HK-2 (cell line): ENCODE measurements at regions not wholly inside any gene's neighbourhood (a gene's known extent, or its start where the extent isn't known, plus 50 kb on each side); places are given as distances from the start of the nearest gene placed in this dataset.

Experiments
- DNase-seq: peaks from one replicate; pipeline ENCODE4 v3.0.0-alpha.2; 2018; ENCODE audit not compliant: unreplicated experiment

- DNase-seq = no peak
Measured at GRCh38 chr21:32216293-32216692, 62.6 kb downstream of the MIS18A start.

- no peak for DNase-seq
Measured at GRCh38 chr21:32215306-32215685, 63.6 kb downstream of the MIS18A start.

GRCh38 chr21:32214654-32215305 lies 64.1 kb downstream of the MIS18A start:
- no peak for DNase-seq

DNA sequence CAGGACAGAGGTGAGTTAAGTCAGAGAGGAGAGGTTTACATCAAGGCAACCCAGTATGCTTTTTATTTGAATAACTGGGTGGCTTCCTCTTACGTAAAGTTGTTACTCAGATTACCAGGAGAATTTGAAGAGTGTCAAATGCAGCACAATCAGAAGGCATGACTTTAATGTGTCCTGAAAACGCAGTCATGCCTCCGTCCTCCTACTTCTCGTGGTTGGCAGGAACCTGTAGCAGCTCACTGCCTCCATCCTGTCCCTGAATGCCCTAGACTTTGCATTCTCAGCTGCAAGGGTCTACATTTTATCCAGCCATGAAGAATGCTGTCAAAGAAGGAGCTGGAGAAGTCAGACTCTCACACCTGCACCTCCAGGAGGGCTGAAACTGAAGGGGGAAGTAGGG lies 66.7 kb downstream of the MIS18A start:
- DNase-seq = no peak

- DNase-seq = no peak
Measured at GRCh38 chr21:32211306-32211705, 67.5 kb downstream of the MIS18A start.

GRCh38 chr21:32209580-32209979 lies 69.3 kb downstream of the MIS18A start:
- DNase-seq = no peak

GRCh38 chr21:32207406-32207716 lies 71.5 kb downstream of the MIS18A start:
- no peak for DNase-seq

DNA sequence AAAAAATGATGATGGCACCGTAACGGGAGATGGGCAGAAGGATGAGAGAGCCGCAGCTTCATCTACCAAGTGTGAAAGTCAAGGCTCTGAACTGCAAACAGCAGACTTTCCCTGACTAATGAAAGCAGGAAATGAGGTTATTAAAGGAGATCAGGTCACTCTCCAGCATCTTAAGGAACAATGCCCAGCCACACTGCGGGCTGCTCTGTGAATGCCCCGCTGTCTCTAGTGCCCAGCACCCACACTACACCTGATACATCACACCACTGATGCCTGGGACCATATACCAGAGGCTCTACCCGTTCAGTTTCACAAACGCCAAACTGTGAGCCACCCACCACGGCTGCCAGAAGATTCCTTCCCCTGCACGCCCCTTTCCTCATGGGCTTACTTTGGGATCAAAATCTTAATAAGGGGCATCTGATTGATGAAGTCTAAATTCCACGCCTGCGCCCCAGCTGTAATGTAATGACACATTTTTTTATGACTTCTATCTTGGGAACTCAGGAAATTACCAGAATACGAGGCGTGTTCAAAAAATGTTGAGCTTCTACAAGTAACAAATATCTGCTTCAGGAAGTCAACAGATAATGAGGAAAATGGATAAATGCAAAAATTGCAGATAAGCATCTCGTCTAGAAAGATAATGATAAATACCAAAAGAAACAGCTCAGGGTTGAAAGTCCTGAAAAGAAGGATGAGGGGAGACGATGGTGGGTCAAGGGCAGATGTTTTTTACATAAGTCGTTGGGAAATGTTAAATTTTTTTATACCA lies 72.0 kb downstream of the MIS18A start:
- DNase-seq = no peak

GRCh38 chr21:32203877-32204480 lies 74.9 kb downstream of the MIS18A start:
- no peak for DNase-seq

DNA sequence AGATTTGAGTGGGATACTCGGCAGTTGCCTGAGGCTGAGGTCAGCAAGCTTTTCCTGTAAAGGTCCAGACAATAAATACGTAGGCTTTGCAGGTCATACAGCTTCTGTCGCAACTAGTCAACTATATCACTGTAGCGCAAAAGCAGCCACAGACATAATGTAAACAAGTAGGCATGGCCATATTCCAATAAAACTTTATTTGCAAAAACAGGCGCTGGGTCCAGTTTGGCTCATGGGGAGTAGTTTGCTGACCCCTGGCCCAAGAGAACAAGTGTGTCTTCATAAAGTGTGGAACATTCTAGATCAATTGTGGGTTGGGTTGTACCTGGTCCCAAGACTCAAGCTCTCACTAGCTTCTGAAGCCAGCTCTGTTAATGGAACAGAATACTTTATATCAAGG lies 78.8 kb downstream of the MIS18A start:
- DNase-seq = no peak

DNA sequence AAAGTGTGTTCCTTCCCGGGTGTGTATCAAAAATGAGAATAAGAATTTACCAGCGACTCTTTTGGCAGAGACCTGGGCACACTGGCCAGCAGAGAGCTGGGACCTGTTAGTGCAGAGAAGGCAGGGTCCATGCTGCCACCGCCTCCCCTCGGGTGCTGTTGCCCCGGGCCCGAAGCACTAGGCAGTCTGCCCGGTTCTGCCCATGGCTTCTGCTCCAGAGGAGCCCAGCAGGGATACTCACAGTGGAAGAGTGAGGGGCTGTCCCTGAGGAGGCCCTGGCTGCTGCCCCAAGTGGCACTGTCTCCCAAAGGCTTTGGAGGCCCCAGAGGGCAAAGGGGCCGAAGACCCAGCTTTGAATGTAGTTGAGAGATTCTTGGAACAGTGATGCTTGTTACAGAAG lies 80.5 kb downstream of the MIS18A start:
- no peak for DNase-seq

- DNase-seq = no peak
Measured at GRCh38 chr21:32197896-32198295, 81.0 kb downstream of the MIS18A start.

DNA sequence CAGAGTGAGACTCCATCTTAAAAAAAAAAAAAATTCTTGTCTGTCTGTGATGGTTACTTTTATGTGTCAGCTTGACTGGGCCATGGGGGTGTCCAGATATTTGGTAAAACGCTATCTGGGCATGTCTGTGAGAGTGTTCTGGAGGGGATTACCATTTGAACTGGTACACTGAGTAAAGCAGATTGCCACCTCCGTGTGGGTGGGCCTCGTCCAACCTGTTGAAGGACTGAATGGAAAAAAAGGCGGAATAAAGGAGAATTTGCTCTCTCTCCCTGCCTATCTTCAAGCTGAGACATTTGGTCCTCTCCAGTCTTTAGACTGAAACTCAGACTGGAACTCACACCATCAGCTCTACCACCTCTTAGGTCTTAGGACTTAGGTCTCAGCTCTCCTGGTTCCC lies 82.8 kb downstream of the MIS18A start:
- DNase-seq = no peak

GRCh38 chr21:32193098-32193465 lies 85.8 kb downstream of the MIS18A start:
- DNase-seq = no peak

DNA sequence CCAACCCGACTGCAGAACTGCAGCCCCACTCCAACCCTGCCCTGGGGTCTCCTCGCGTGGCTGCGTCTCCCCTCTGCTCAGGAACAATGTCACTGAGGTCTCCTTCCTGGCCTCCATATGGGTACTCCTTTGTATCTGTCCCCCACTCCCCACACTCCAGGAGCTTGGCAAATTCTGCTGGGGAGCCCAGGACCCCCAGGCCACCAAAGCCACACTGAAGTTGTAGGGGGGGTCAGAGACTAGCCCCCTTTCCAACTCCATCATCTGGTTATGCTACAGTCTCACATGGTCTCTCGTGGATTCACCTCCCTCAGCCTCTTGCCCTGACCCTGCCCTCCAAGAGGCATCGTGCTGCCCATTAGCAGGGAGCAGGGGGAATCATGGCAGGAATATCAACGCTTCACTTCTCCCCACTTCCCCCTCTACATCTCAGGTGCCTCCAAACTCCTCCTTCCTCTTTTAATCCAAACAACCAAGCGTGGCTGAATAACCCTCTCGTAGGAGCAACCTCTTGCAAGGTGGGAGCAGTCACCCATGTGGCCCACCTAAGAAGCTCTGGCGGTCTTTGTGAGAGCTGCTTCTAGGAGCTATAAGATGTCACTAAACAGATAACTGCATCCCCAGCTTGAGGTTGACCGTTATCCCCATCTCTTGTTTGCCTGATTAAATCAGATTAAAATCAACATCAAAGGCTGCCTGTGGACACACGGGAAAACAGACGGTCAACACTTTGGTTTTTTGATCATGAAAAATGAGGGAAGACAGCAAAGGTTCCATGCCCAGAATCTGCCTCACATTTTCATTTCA lies 86.4 kb downstream of the MIS18A start:
- no peak for DNase-seq

DNA sequence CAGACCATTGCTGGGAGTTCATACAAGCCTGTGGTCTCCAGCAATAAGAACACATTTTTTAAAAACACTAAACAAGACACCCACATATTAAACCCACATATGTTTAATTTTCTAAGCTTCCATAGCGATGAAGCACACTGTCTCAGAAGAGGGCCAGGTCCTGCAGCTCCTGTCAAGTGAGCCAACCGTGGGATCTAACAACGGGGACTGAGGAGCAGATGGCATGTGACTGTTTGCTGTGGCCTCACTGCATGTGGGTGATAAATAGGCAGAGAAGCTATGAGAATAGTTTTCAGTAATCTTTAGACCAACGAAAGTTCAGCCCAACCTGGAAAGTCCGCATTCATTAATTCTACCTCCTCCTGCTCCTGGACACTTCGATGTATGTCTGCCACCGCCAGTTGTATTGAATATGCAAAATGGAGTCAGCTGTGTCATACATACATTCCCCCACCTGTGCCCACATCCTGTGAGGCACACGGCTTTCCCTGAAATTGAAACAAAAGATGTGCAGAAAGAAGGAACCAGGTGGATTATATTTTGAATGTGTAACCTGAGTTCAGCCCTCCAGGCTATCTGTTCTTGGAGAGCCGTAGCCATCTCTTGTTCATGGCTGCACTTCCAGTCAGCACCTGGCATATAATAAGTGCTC lies 88.2 kb downstream of the MIS18A start:
- no peak for DNase-seq

GRCh38 chr21:32189688-32190483 lies 89.0 kb downstream of the MIS18A start:
- DNase-seq = no peak

DNA sequence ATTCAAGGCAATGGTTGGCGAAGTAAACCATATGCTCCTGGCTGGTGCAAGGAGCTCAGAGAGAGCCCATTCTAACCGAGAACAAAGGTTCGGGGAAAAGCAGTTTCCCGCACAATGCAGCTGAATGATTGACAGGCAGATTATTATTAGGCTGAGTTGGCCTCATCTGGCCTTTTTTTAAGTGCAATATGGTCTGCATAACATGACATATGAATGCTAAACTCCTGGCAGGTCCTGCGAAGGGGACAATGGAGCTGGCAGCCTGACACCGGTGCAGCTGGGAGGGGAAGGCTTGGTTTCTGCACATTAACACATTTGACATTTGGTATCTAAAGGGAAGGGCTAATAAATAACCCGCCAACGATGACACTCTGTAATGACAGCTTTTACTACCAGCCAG lies 92.0 kb downstream of the MIS18A start:
- DNase-seq = no peak

DNA sequence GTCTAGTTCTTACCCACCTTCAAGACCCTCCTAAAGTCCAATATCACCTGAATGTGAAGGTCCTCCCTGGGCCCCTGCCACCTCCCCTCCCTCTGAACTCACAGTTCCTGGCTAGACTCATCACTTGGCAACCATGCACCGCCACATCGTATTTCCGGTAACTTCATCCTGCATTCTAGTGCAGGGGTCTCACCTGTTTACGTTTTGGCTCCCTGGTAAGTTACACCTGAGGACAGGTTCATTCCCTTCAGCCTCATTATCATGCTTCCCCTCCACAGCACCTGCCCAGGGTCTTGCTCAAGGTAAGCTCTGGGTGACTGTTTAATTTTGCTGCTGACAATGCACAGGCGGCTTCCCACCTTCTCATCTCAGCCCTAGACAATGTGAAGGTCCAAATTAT lies 93.1 kb downstream of the MIS18A start:
- DNase-seq = no peak

DNA sequence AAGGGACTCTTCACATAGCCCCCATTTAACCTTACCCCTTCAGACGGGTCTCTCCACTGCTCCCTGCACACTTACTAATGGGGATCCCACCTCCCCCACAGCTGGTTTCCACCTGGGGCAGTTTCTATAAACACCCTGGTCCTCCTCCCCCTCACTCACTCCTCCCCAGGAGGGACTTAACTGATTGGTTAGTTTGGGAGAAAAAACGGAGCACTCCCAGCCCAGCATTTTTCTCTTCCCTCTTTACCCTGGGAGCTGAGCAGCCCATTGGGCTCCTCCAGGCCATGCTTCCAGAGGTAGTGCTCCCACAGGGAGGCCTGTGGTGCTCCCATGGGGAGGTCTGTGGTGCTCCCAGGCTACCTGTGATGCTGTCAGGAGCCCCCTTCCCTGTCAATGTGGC lies 93.7 kb downstream of the MIS18A start:
- DNase-seq = no peak

DNA sequence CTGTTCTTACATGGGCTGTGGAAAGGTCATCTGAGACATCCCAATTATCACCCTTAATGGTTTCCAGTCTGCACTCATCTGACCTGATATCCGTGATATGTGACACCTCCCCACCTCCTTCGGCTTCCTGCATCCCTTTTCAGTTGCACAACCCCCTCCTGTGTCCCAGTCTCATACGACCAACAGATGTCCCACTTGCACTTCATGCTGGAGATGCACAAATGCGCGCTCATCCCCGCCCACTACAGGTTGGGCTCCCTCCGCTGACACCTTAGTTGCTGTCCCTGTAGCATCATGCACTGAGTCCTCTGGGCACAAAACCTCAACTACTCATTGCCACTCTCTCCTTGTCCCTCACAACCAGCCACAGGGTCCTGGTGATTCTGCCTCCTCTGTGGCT lies 94.4 kb downstream of the MIS18A start:
- no peak for DNase-seq
